ENCODE measurements at regions not wholly inside any gene's neighbourhood (a gene's known extent, or its start where the extent isn't known, plus 50 kb on each side); places are given as distances from the start of the nearest gene placed in this dataset.
"Not testable (repeated sequence)": the region's sequence is repeated elsewhere in the genome, so short reads cannot be mapped to it uniquely, and the experiment has no call there.

DNA sequence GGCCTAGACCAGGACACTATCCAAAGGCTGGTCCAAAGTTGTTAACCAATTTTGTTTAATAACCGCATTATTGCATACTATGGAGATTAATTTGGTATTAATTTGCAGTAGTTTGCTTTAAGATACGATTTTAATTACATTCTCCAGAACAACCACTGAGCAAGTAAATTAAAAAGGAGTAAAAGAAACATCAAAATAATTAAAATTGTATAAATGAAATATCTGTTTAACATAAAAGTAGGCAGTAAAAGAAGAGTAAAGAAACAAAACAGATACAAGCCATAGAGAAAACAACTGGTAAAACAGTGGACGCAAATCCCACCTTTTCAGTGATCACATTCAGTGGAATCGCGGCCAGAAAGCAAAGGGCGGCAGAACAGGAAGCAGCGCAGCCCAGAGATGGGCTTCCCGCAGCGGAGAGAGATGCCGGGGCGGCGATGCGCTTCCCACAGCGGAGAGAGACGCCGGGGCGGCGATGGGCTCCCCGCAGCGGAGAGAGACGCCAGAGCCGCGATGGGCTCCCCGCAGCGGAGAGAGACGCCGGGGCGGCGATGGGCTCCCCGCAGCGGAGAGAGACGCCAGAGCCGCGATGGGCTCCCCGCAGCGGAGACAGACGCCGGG lies 176.8 kb downstream of the RTP5 start:
- TF ChIP-seq, protein P1, sequence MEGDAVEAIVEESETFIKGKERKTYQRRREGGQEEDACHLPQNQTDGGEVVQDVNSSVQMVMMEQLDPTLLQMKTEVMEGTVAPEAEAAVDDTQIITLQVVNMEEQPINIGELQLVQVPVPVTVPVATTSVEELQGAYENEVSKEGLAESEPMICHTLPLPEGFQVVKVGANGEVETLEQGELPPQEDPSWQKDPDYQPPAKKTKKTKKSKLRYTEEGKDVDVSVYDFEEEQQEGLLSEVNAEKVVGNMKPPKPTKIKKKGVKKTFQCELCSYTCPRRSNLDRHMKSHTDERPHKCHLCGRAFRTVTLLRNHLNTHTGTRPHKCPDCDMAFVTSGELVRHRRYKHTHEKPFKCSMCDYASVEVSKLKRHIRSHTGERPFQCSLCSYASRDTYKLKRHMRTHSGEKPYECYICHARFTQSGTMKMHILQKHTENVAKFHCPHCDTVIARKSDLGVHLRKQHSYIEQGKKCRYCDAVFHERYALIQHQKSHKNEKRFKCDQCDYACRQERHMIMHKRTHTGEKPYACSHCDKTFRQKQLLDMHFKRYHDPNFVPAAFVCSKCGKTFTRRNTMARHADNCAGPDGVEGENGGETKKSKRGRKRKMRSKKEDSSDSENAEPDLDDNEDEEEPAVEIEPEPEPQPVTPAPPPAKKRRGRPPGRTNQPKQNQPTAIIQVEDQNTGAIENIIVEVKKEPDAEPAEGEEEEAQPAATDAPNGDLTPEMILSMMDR (conservative IDR thresholded peaks at IDR 0.05): no peak
- no peak for TF ChIP-seq ZFX (IDR thresholded peaks at IDR 0.05)
- H3K27ac ChIP-seq: no peak overlapping the region

DNA sequence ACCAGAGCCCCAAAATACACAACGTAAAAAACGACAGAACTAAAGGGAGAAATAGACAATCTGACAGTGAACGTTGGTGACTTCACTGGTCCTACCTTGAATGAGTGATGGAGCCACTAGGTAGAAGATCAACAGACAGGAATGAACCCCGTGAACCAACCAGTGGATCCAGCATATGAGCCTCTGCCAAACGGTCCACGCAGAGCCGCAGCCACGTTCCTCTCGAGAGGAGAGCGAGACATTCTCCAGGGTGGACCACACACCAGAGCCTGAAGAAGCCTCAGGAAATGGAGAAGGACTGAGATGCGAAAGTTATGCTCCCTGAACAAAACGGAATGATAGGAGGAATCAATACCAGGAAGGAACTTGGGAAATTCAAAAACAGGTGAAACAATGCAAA lies 178.4 kb downstream of the RTP5 start:
- no peak overlapping the region for H3K27ac ChIP-seq

DNA sequence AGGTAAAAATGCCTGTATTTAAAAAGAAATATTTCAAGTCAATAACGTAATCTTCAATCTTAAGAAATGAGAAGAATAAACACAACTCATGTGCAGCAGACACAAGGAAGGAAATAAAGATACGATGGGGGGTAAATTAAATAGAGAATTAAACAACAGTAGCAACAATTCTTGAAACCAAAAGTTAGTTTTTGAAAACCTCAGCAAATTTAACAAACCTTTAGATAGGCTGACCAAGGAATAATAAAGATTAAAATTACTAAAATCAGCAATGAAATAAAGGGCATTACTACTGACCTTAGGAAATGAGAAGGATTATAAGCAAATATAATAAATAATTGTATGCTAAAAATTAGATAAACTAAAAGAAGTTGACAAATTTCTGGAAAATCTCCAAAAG lies 178.9 kb downstream of the RTP5 start:
- TF ChIP-seq, protein P1 (conservative IDR thresholded peaks at IDR 0.05): no peak
- TF ChIP-seq ZFX (IDR thresholded peaks at IDR 0.05): no peak
- H3K27ac ChIP-seq: no peak overlapping the region

More for the DNA sequence above, 178.4 kb downstream of the RTP5 start:
- TF ChIP-seq, protein P1 (conservative IDR thresholded peaks at IDR 0.05): no peak
- no peak for TF ChIP-seq ZFX (IDR thresholded peaks at IDR 0.05)

DNA sequence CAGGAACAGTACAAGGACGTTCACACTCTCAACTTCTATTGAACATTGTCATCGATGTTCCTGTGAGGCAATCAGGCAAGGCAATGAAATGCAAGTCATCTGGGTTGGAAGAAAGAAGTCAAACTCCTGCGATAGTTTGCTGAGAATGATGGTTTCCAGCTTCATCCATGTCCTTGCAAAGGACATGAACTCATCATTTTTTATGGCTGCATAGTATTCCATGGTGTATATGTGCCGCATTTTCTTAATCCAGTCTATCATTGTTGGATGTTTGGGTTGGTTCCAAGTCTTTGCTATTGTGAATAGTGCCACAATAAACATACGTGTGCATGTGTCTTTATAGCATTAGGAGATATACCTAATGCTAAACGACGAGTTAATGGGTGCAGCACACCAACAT lies 180.0 kb downstream of the RTP5 start:
- not testable (repeated sequence) for H3K27ac ChIP-seq

DNA sequence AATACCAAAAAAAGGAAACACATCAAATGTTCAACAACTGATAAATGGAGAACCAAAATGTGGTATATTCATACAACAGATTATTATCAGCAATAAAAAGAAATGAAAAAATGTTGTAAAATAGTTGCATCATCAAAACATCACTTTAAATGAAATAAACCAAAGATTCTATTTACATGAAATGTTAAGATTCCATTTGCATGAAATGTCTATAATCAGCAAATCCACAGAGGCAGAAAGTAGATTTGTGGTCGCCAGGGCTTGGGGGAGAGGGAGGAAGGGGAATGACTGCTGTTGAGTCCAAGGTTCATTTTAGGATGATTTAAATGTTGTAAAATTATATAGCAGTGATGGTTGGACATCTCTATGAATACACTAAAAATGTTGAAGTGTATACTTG lies 181.9 kb downstream of the RTP5 start:
- H3K27ac ChIP-seq: no peak overlapping the region
- no peak for TF ChIP-seq ZFX (IDR thresholded peaks at IDR 0.05)
- TF ChIP-seq, protein P1 (conservative IDR thresholded peaks at IDR 0.05): no peak

DNA sequence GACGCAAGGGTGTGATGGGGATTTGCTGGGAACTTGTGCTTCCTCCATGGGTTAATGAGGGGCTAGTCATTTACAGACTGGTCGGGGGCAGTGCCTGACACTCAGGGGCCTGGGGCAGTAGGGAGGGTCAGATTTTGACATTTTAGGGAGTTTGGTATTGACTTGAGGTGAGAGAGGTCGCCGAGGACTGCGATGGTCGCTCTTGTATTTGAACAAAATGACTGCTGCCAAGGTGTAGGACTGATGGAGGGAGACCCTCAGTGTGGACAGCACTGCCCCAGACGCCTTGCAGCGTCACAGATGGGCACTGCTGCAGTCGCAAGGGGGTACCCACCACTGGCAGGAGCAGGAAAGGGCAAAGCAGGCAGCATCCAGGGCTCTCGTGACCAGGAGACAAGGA lies 182.9 kb downstream of the RTP5 start:
- no peak for TF ChIP-seq ZFX (IDR thresholded peaks at IDR 0.05)
- TF ChIP-seq, protein P1 (conservative IDR thresholded peaks at IDR 0.05): no peak
- no peak overlapping the region for H3K27ac ChIP-seq

DNA sequence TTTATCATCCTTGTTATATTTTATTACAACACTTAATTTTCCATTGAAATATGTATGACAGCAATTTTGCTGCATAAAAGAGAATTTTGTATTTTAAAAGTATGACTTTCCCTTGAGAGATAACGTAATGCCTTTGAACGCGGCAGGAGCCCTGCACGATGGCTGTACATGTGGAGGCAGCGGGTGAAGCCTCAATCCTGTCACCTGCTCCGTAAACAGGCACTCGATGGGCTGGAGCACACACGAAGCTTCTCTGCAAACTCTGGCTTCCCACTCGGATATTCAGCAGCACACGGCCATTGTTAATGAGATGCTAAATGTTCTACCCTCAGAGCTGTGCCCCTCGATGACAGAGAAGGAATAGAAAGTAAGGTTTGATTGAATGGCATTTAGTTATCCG lies 184.4 kb downstream of the RTP5 start:
- no peak for TF ChIP-seq ZFX (IDR thresholded peaks at IDR 0.05)
- TF ChIP-seq, protein P1 (conservative IDR thresholded peaks at IDR 0.05): no peak
- H3K27ac ChIP-seq: no peak overlapping the region

DNA sequence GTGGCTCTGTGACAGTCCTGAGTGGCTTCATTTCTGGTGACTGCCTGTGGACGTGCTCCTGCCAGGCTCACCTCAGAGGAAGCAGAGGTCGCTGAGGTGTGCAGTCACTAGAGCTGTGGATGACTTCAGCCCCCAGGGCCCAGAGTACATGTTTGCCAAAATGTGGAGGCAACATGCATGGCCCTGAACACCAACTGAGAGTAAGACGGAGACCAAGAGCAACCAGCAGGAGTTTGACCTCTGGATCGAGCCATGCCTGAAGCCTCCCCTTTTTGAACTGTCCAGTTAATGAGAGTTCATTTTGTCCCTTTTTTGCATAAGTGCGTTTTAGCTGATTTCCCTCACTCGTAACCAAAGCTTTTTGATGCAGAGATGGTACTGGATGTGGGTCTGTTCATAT lies 184.9 kb downstream of the RTP5 start:
- H3K27ac ChIP-seq: no peak overlapping the region
- TF ChIP-seq ZFX (IDR thresholded peaks at IDR 0.05): no peak
